ENCODE measurements at regions not wholly inside any gene's neighbourhood (a gene's known extent, or its start where the extent isn't known, plus 50 kb on each side); places are given as distances from the start of the nearest gene placed in this dataset.

DNA sequence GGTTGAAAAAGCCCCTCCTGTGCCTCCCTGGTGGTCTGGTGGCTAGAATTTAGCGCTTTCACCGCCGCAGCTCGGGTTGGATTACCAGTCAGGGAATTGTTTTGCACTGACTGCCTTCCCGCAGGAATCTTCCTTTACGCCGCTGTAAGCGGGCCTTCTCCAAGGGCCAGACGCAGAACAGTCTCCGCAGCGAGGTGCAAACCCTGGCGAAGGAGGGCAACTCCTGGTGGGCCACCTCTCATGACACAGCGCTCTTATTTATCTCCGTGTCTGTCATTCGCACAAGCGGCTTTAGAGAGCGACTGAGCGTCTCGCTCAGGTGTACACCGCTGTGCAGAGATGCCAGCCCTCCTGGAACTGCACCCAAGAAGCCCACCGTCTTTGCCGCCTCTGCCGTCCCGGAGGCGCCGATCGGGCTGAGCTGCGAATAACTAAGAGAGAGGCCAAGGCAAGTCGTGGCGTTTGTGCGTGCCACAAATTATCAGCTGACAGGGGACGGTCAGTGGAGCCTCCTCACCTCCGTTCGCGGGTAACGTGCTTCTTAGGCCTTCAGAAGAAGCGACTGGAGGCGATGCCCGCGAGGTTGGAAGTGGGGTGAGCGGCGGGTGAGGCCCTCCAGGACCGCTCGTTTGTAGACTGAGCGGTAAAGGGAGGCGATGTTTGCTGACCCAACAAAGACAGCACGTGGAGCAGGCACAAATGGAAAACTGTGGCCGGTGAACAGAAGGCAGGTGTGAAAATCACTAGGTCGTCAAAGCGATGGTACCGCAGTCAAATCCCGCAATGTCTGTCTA, 93.5 kb downstream of the PRKAB2 start:
- H3K9me3 ChIP-seq (ENCODE audit: low read length): no peaks in the 10 kb centered on the region
- H3K4me2 ChIP-seq (ENCODE audit: low read length): no peak overlapping the region
- H3F3A ChIP-seq (ENCODE audit: low read length, unreplicated experiment): no peaks in the 10 kb centered on the region
- no peak overlapping the region for H3K4me3 ChIP-seq (ENCODE audit: low read length)
- TF ChIP-seq, protein P1, sequence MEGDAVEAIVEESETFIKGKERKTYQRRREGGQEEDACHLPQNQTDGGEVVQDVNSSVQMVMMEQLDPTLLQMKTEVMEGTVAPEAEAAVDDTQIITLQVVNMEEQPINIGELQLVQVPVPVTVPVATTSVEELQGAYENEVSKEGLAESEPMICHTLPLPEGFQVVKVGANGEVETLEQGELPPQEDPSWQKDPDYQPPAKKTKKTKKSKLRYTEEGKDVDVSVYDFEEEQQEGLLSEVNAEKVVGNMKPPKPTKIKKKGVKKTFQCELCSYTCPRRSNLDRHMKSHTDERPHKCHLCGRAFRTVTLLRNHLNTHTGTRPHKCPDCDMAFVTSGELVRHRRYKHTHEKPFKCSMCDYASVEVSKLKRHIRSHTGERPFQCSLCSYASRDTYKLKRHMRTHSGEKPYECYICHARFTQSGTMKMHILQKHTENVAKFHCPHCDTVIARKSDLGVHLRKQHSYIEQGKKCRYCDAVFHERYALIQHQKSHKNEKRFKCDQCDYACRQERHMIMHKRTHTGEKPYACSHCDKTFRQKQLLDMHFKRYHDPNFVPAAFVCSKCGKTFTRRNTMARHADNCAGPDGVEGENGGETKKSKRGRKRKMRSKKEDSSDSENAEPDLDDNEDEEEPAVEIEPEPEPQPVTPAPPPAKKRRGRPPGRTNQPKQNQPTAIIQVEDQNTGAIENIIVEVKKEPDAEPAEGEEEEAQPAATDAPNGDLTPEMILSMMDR (conservative IDR thresholded peaks at IDR 0.05; ENCODE audit: low read depth, low read length): no peak
- TF ChIP-seq EZH2 (IDR thresholded peaks at IDR 0.05; ENCODE audit: low read length, unreplicated experiment) (no peak), EZH2phosphoT487 (IDR thresholded peaks at IDR 0.05; ENCODE audit: borderline replicate concordance, low read length) (no peak)
- H4K20me1 ChIP-seq (ENCODE audit: low read length): no peaks in the 10 kb centered on the region
- H3K27ac ChIP-seq (ENCODE audit: low read length): no peak overlapping the region
- no peaks in the 10 kb centered on the region for H3K36me3 ChIP-seq (ENCODE audit: low read depth, low read length)
- POLR2A ChIA-PET (ENCODE audit: unreplicated experiment): no interaction called here
- intact Hi-C loops (cut with micrococcal nuclease): no loop called here
- no peak for ATAC-seq
- no peak overlapping the region for H2AFZ ChIP-seq (ENCODE audit: low read length)
- no peak for DNase-seq
- CTCF ChIA-PET: no interaction called here
- no TSS peak for BruUV-seq (replicated peaks)
- no peaks in the 10 kb centered on the region for H3K27me3 ChIP-seq (ENCODE audit: low read length)
- H3K9ac ChIP-seq (ENCODE audit: low read length): no peak overlapping the region
- H3K79me2 ChIP-seq (ENCODE audit: low read length): no peaks in the 10 kb centered on the region
- peaks cover 13% of the 10 kb centered on the region for H3K4me1 ChIP-seq (ENCODE audit: insufficient read depth, low read length)
- H3K9me2 ChIP-seq (replicated peaks; ENCODE audit: low read length): no peaks in the 10 kb centered on the region

DNA sequence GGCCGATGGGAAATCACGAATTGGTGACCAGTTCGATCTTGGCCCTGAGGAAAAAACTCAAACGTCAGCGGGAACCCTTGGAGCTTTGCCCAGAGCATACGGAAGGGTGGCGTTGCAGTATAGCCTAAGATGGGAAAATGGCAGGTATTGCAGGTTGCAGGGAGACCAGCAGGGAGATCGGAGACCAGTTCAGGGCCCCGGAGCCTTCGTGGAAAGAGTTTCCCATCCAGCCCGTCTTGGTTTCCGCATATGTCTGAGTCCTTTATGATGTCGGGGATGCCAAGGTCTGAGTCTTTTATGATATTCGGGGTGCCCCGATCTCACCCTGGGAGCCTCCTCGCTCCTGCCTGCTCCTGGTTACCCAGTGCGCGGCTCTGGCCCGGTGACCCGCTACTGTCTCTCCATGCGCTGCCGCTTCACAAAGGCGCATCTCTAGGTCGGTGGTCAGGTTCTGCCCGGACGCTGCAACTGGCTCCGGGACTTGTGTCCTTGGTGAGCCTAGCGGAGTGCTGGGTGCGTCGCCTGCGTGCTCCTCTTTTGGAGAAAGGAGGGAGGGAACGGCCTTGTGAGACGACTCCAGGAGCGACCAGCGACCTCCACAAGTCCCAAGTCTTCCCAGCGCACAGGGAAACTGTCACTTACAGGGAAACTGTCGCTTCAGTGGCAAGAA, 94.2 kb downstream of the PRKAB2 start:
- Histone ChIP-seq H3K9me2 (replicated peaks; ENCODE audit: low read length) (no peaks in the 10 kb centered on the region), H3K9me3 (ENCODE audit: low read length) (no peaks in the 10 kb centered on the region), H4K20me1 (ENCODE audit: low read length) (no peaks in the 10 kb centered on the region), H3K4me1 (ENCODE audit: insufficient read depth, low read length) (peaks cover 13% of the 10 kb centered on the region), H3K9ac (ENCODE audit: low read length) (no peak overlapping the region), H3K36me3 (ENCODE audit: low read depth, low read length) (no peaks in the 10 kb centered on the region), H2AFZ (ENCODE audit: low read length) (no peak overlapping the region), H3K79me2 (ENCODE audit: low read length) (no peaks in the 10 kb centered on the region), H3K4me3 (ENCODE audit: low read length) (no peak overlapping the region), H3K27ac (ENCODE audit: low read length) (no peak overlapping the region), H3F3A (ENCODE audit: low read length, unreplicated experiment) (no peaks in the 10 kb centered on the region), H3K4me2 (ENCODE audit: low read length) (no peak overlapping the region), H3K27me3 (ENCODE audit: low read length) (no peaks in the 10 kb centered on the region)
- TF ChIP-seq, protein P1 (conservative IDR thresholded peaks at IDR 0.05; ENCODE audit: low read depth, low read length): no peak
- no peak for TF ChIP-seq EZH2phosphoT487 (IDR thresholded peaks at IDR 0.05; ENCODE audit: borderline replicate concordance, low read length)
- TF ChIP-seq EZH2 (IDR thresholded peaks at IDR 0.05; ENCODE audit: low read length, unreplicated experiment): no peak
- ChIA-PET CTCF (no interaction called here), POLR2A (ENCODE audit: unreplicated experiment) (no interaction called here)
- no TSS peak for BruUV-seq (replicated peaks)
- intact Hi-C loops (cut with micrococcal nuclease): no loop called here
- no peak for DNase-seq
- no peak for ATAC-seq

DNA sequence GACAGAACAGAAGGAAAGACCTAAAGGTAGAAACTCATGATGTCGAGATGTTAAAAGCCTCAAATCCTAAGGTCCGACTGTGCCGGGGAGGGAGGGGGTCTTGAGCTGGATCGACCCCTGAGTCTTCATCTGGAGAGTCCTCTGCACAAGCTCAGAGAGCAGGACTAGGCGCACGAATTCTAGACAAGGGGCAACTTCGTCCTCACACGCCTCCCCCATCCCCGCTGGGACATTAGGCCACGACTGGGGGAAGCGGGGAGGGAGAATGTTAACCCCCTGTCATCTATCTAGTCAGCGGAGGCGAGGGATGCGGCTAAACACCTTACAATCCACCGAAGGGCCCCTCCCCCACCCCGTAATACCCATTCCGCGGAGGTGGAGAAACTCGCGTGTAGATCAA, 94.7 kb downstream of the PRKAB2 start:
- Histone ChIP-seq H3K27ac (ENCODE audit: low read length) (no peak overlapping the region), H4K20me1 (ENCODE audit: low read length) (no peaks in the 10 kb centered on the region), H3K27me3 (ENCODE audit: low read length) (no peaks in the 10 kb centered on the region), H3K36me3 (ENCODE audit: low read depth, low read length) (no peaks in the 10 kb centered on the region), H3K4me3 (ENCODE audit: low read length) (no peak overlapping the region), H3K79me2 (ENCODE audit: low read length) (no peaks in the 10 kb centered on the region), H2AFZ (ENCODE audit: low read length) (no peak overlapping the region), H3K4me2 (ENCODE audit: low read length) (no peak overlapping the region), H3K9me2 (replicated peaks; ENCODE audit: low read length) (no peaks in the 10 kb centered on the region), H3K4me1 (ENCODE audit: insufficient read depth, low read length) (peaks cover 13% of the 10 kb centered on the region), H3K9me3 (ENCODE audit: low read length) (no peaks in the 10 kb centered on the region), H3K9ac (ENCODE audit: low read length) (no peak overlapping the region), H3F3A (ENCODE audit: low read length, unreplicated experiment) (no peaks in the 10 kb centered on the region)
- BruUV-seq (replicated peaks): no TSS peak
- intact Hi-C loops (cut with micrococcal nuclease): no loop called here
- TF ChIP-seq EZH2phosphoT487 (IDR thresholded peaks at IDR 0.05; ENCODE audit: borderline replicate concordance, low read length): no peak
- TF ChIP-seq, protein P1 (conservative IDR thresholded peaks at IDR 0.05; ENCODE audit: low read depth, low read length): no peak
- TF ChIP-seq EZH2 (IDR thresholded peaks at IDR 0.05; ENCODE audit: low read length, unreplicated experiment): no peak
- DNase-seq (no peak), ATAC-seq (no peak)
- CTCF ChIA-PET: no interaction called here
- POLR2A ChIA-PET (ENCODE audit: unreplicated experiment): no interaction called here
